H54 (cell line): ENCODE measurements at regions not wholly inside any gene's neighbourhood (a gene's known extent, or its start where the extent isn't known, plus 50 kb on each side); places are given as distances from the start of the nearest gene placed in this dataset.
A peak's percentile ranks its signal among the peaks of the same experiment; 100 is the strongest.

Experiments used
- DNase-seq: peaks from one replicate; pipeline ENCODE4 v3.0.0; 2011; ENCODE audit warnings: low spot score, mixed read lengths; ENCODE audit not compliant: insufficient read length
- FAIRE-seq: peaks from 3 replicates; lab custom pipeline; 2011; peaks lifted over from hg19 to GRCh38; lab: Jason Lieb, UNC
- POLR2A ChIP-seq: IDR thresholded peaks from 2 replicates; pipeline ENCODE4 v1.6.1; 2011; ENCODE audit warnings: low read depth, mild to moderate bottlenecking, low read length

- DNase-seq (no peak), FAIRE-seq (no peak)
- TF ChIP-seq POLR2A = no peak
These were observed 828.1 kb upstream of the GRAMD2B start for GRCh38 chr5:125595095-125595494.

DNA sequence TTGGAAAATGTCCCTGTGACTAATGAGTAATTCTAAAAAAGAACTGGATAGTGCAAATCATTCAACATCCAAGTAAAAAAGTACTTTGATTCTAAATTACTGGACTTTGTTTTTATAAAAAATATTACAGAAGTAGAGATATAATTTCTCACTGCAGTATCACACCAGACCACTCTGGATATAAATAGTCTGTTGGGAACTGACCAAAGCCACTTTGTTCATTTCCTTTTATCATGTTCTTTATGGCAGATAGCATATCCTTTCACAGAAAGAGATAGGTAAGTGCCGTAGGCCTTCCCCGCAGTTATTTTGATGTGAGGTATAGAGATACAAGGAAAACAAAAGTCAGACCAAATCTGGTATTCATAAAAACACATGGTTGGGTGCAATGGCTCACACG is 827.4 kb upstream of the GRAMD2B start:
- DNase-seq (no peak), FAIRE-seq (no peak)

DNA sequence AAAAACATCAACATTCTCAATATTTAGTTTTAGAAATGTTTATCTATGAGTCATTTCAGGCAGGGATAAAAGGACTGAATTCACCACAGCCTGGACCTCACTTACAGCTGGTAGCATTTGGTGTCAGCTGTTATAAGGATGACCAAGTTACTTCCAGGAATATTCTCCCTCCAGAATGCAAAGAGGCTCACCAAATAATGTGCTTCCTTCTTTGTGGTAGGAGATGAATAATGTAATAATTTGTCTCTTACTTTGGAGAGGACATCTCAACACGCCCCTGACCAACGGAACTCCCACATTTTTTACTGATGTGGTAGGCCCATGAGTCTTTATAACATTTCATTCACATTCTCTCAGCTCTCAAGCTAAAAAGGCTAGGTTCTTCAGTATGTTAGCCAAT is 825.9 kb upstream of the GRAMD2B start:
- no peak for DNase-seq
- no peak for TF ChIP-seq POLR2A
- FAIRE-seq = peak; percentile 61

More for the DNA sequence above, 827.4 kb upstream of the GRAMD2B start:
- TF ChIP-seq POLR2A = no peak

DNA sequence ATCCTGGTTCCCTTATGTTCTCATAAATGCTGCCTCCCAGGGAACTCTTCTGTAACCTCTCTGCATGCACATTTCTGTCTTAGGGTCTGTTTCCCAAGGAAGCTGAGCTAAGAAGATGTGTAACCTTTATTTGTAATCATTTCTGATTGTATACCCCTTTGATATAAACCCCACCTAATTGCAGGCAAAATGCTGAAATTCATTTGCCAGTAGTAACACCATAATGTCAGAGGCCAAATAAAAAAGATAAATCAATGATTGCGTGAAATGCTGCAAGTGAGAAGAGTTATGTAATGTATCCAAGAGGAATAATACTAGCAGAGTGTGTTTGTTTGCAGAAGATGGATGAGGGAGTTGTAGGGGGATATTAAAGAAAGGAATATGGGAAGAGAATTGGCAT is 822.6 kb upstream of the GRAMD2B start:
- no peak for TF ChIP-seq POLR2A
- no peak for FAIRE-seq

DNA sequence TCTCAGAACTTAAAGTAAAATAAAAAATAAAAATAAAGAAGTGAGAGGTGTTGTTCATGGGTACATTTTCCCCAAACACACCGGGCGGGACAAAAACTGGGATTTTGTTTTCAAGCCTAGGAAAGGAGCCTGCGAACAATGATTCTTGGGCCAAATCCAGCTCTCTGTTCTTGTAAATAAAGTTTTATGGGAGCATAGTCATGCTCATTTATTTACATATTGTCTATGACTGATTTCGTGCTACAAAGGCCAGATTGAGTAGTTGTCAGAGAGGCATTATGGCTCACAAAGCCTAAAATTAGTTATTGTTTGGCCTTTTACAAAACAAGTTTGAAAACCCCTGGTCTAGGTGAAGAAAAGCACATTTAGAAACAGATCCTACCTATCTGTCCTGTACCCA is 821.0 kb upstream of the GRAMD2B start:
- no peak for DNase-seq
- FAIRE-seq = no peak
- no peak for TF ChIP-seq POLR2A

More for the DNA sequence above, 822.6 kb upstream of the GRAMD2B start:
- DNase-seq = no peak

DNA sequence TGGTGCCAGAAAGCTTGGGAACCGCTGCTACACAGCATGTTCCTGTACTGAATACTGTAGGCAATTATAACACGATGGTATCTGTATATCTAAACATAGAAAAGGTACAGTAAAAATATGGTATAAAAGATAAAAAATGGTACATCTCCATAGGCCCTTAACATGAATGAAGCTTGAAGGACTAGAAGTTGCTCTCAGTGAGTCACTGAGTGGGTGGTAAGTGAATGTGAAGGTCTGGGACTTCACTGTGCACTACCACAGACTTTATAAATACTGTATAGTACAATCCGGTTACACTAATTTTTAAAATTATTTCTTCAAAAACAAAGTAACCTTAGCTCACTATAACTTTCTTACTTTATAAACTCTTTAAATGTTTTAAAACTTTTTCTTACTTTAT is 819.9 kb upstream of the GRAMD2B start:
- FAIRE-seq (no peak), DNase-seq (no peak)
- no peak for TF ChIP-seq POLR2A

DNA sequence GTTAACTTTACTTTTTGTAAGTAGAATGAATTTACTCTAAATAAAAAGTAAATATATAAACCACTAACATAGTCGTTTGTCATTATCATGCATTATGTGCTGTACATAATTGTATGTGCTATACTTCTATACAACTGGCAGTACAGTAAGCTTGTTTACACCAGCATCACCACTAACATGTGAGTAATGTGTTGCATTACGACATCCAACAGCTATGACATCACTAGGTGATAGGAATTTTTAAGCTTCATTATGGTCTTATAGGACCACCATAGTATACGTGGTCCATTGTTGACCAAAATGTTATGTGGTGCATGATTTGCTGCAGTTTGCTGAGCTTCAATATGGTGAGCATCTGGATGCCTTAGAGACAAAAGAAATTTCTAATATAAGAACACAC is 819.1 kb upstream of the GRAMD2B start:
- no peak for FAIRE-seq
- no peak for TF ChIP-seq POLR2A
- no peak for DNase-seq

- TF ChIP-seq POLR2A = no peak
- FAIRE-seq (no peak), DNase-seq (no peak)
These were observed 816.2 kb upstream of the GRAMD2B start for GRCh38 chr5:125607018-125607417.

DNA sequence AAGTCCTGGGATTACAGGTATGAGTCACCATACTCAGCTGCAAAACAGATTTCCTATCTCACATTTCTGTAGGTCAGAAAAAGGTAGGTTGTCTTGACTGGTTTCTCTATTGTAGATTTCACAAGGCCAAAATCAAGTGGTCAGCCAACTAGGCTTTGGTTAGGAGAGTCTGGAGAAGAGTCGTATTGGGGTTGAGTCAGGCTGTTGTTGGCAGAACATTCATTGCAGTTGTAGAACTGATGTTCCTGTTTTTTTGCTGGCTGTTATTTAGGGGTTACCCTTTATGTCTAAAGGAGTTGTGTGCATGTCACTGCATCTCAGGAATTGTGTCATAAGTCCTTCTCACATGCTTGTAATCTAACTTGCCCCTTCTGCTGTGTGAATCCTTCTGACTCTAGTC is 814.2 kb upstream of the GRAMD2B start:
- no peak for TF ChIP-seq POLR2A
- DNase-seq (no peak), FAIRE-seq (no peak)

DNA sequence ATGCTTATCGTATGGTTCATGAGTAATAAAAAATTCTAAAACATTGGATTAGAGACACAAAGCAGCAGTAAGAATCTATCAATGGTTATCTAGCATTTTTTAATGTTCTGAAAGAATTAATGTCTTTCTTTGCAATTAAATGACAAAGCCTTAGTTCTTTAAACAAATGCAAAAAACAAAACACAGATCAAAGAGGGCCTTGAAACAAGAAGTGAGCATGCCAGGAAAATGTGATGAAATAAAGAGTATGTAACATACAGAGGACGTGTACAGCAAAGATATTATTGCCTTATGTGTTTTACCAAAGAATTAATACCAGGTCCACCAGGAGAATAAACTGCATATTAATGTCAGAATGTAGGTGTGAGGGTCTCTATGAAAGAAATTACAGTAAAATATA is 812.3 kb upstream of the GRAMD2B start:
- TF ChIP-seq POLR2A = no peak
- no peak for DNase-seq
- FAIRE-seq = no peak

DNA sequence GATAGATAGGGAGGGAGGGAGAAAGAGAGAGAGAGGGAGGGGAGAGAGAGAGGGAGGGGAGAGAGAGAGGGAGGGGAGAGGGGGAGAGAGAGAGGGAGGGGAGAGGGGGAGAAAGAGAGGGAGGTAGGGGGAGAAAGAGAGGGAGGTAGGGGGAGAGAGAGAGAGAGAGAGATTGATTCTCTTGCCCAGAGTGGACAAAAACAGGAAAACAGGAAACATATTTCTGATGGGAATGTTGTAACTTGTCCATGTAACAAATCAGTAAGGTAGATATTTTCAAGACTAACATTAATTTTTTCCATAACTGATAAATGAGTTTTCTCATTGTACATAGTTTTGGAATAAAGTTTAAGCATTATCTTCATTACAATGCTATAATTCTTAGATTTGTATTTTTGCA is 811.7 kb upstream of the GRAMD2B start:
- DNase-seq (no peak), FAIRE-seq (no peak)
- TF ChIP-seq POLR2A = no peak

DNA sequence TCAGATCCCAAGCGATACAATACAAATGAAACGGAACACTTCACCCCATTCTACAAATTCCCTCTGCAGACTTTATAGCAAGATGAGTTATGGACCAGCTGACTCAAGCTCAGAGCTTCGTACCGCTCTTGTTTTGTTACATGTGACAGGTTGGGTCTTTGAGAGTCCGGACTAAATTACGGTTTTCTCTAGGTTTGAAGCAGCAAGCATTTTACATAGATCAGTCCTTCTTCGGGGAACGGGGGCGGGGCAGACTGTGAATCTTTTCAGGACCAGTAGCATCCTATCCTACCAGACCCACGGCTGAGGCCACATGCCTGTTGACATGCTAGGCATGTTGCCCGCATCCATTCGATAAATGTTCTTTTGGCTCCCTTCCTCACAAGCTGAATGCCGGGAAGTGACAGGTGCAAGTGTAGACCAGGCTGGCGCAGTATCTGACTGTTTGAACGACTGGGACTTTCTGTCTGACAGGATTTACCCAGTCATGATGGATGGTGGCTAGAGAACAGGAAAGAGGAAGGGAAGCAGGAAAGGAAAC is 811.0 kb upstream of the GRAMD2B start:
- TF ChIP-seq POLR2A = no peak
- FAIRE-seq (no peak), DNase-seq (no peak)

DNA sequence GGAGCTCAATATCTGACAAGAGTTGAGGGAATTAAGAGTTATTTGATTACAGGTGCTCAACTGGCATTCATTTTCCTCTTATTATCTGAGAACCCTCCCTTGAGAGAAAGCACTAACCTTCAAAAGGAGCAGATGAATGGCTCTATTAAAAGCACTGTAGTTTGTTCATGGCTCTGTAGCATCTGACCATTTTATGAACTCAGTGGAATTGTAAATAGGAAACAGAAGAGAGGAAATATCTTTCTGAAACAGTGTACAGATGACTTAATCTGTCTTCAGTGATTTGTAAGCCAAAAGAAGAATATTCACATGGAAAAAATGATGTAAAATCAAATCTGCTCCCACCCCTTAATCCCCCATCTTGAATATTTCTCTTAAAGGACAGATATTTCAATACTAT is 810.4 kb upstream of the GRAMD2B start:
- FAIRE-seq = no peak
- no peak for DNase-seq
- no peak for TF ChIP-seq POLR2A

DNA sequence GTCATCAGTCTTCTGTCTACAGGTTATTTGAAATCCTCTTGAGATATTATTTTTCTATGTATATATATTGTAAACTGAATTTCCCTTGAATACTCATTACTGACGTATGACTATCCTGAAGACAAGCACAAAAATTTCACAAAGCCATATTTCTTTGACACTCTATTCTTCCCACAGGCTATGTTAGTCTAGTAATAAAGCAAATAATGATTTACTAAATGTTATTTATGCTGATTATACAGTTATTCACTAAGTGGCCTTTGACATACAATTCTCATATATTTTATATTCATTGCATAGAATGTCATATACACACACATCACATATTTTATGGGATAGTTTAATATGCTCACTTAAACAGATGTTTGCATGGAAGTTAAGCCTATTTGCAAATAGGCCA is 793.0 kb upstream of the GRAMD2B start:
- DNase-seq (no peak), FAIRE-seq (no peak)

GRCh38 chr5:125633523-125633922 is 789.7 kb upstream of the GRAMD2B start:
- FAIRE-seq (no peak), DNase-seq (no peak)
- no peak for TF ChIP-seq POLR2A

More for the DNA sequence above, 793.0 kb upstream of the GRAMD2B start:
- TF ChIP-seq POLR2A = no peak

DNA sequence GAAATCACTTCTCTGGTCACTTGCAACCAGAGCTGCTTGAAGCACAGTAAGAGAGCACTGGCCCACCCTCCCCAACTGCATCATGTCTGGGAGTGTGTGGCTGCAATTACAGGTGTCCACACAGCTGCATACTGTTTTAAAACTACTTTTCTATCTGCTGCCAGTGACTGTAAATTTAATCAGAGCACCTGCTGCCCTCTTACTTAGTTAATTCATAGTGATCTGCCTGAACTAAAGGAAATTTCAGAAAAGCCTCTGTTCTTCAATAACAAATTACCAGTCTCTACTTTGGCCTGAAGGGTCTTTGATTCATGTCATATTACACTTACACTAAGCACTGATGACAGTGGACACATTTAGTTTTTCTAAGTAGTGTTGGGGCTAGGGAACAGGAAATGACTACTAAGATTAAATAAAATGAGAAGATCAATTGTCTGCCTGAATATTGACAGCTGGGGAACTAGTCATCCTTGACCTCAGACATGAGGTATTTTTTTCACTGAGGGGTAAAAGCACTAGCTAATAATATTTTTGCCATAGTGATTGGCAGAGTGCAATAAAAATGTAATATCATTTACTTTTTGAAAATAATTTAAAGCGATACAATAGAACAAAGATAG is 788.9 kb upstream of the GRAMD2B start:
- DNase-seq (no peak), FAIRE-seq (no peak)
- no peak for TF ChIP-seq POLR2A
